ENCODE measurements at regions not wholly inside any gene's neighbourhood (a gene's known extent, or its start where the extent isn't known, plus 50 kb on each side); places are given as distances from the start of the nearest gene placed in this dataset.

- TF ChIP-seq ZNF687 (IDR thresholded peaks at IDR 0.05) (no peak), FOS (IDR thresholded peaks at IDR 0.05; ENCODE audit: borderline replicate concordance, extremely low read depth, insufficient read length) (no peak), IRF3 (IDR thresholded peaks at IDR 0.05) (no peak), YBX1 (IDR thresholded peaks at IDR 0.05) (no peak), TAF1 (IDR thresholded peaks at IDR 0.05; ENCODE audit: borderline replicate concordance, low read depth, low read length) (no peak), BHLHE40 (IDR thresholded peaks at IDR 0.05; ENCODE audit: borderline replicate concordance in 1 of 2, low read depth in 2 of 2, low read length in 1 of 2) (no peak), FOXK2 (IDR thresholded peaks at IDR 0.05) (no peak), RCOR1 (conservative IDR thresholded peaks at IDR 0.05; ENCODE audit: low read depth, low read length) (no peak), CUX1 (IDR thresholded peaks at IDR 0.05; ENCODE audit: insufficient replicate concordance, low read depth, low read length) (no peak), CTCF (IDR thresholded peaks at IDR 0.05 in 2 of 3, conservative IDR thresholded peaks at IDR 0.05 in 1 of 3; ENCODE audit: control insufficient read depth in 2 of 3, extremely low read depth in 1 of 3, insufficient read depth in 1 of 3, low read depth in 3 of 3, low read length in 3 of 3) (peak; percentile 10 to 47 (median 36); a peak in 4 of 6 replicates), ZBTB33 (IDR thresholded peaks at IDR 0.05) (no peak), IKZF2 (IDR thresholded peaks at IDR 0.05) (peak; percentile 71 to 76; a peak in 3 of 4 replicates)
Measured at GRCh38 chr2:43105586-43106558, 120.5 kb downstream of the ZFP36L2 start (continued).
